Heart right ventricle (tissue), 16 donors: ENCODE measurements at regions not wholly inside any gene's neighbourhood (a gene's known extent, or its start where the extent isn't known, plus 50 kb on each side); places are given as distances from the start of the nearest gene placed in this dataset.
"Not testable (repeated sequence)": the region's sequence is repeated elsewhere in the genome, so short reads cannot be mapped to it uniquely, and the experiment has no call there.

Experiments used
- ATAC-seq, 8 donors: fragments of 200-7000 bp; cut with Tn5 transposase; one replicate each; pipeline ENCODE4 v1.9.1; 2020; ENCODE audit warnings: mild to moderate bottlenecking in 8 of 8, moderate library complexity in 8 of 8, moderate number of reproducible peaks in 1 of 8
- DNase-seq, 2 donors: peaks; one replicate each; pipeline ENCODE4 v3.0.0-alpha.2; 2020
- H3K27ac ChIP-seq, 10 donors: fragments of 200-600 bp; sonication (generic) in 2 of 10; one replicate each; pipeline versions ENCODE4 v1.5.0 to v1.8.0; 2020 to 2022; ENCODE audit warnings: mild to moderate bottlenecking in 3 of 10
- H3K27me3 ChIP-seq, 7 donors: fragments of 200-600 bp; one replicate each; pipeline ENCODE4 v1.8.0; 2021 to 2022; ENCODE audit warnings: mild to moderate bottlenecking in 2 of 7
- H3K36me3 ChIP-seq, 9 donors: fragments of 200-600 bp; sonication (generic) in 1 of 9; one replicate each; pipeline versions ENCODE4 v1.5.0 to v1.8.0; 2020 to 2022; ENCODE audit warnings: mild to moderate bottlenecking in 2 of 9
- H3K4me1 ChIP-seq, 9 donors: fragments of 200-600 bp; sonication (generic) in 1 of 9; one replicate each; pipeline versions ENCODE4 v1.5.0 to v1.8.0; 2020 to 2022; ENCODE audit warnings: mild to moderate bottlenecking in 4 of 9
- H3K4me3 ChIP-seq, 10 donors: fragments of 200-600 bp; sonication (generic) in 2 of 10; one replicate each; pipeline versions ENCODE4 v1.5.0 to v1.8.0; 2020 to 2022; ENCODE audit warnings: mild to moderate bottlenecking in 7 of 10, moderate library complexity in 2 of 10
- H3K9me3 ChIP-seq, 11 donors: fragments of 200-600 bp in 10 of 11; sonication (generic) in 2 of 11; one replicate each; pipeline versions ENCODE4 v1.5.0 to v1.8.0; 2013 to 2022; ENCODE audit warnings: mild to moderate bottlenecking in 2 of 11, control low read depth in 1 of 11, moderate library complexity in 1 of 11
- CTCF ChIP-seq, 9 donors: fragments of 200-600 bp; sonication (generic) in 2 of 9; IDR thresholded peaks; one replicate each; pipeline versions ENCODE4 v1.5.0 to v1.8.0; 2021 to 2022; ENCODE audit warnings: antibody characterized with exemption in 9 of 9, mild to moderate bottlenecking in 5 of 9, moderate library complexity in 1 of 9
- WGBS, 2 donors: extraction: QIAGEN DNeasy Blood & Tissue Kit; methylation state at CpG; one replicate each; pipeline ENCODE4 v1.1.7; 2013; ENCODE audit warnings: inconsistent platforms in 1 of 2; 5-methylcytosine and 5-hydroxymethylcytosine counted together
- intact Hi-C, 10 donors: fragments of 100-400 bp; cut with DNase I; formaldehyde crosslinking; loops; one replicate each; pipeline versions ENCODE4 v1.11.1 to v1.14.2; 2022
- donor health status: Arrhythmogenic right ventricular cardiomyopathy.
- donor health status: ischemic (EF 13 %, LVEDD 7.1; RV severe dilation, severe dysfunction).
- donor health status: healthy with polysubstance abuse.
- donor health status: DM: no; HTN: yes; CAD: no.
- donor health status: DM: no; HTN: no; CAD: no.
- donor health status: ischemic (EF 25% LVEDD 6.9; RV normal size, moderate dysfunction).
- donor health status: ischemic (EF 25% LVEDD 5.7; RV mildly dilated, moderate dysfunction).
- donor health status: healthy.
- donor health status: DM: yes; HTN: yes; CAD: no.
- donor health status: Ischemic cardiomyopathy.
- donor health status: ischemic (EF 35%, LVEDD 5.7; RV mildly dilated, moderate dysfunction).
- donor health status: nonischemic (EF 11% LVEDD 7.7; RV severe dilation, severe dysfunction).
- donor health status: DM: yes; HTN: yes; CAD: no.
- donor health status: PGD.
- donor health status: ischemic (EF 29% LVEDD 5.4; RV normal size, mild dysfunction).
- donor health status: nonischemic (EF 23%, LVEDD 6.1; RV moderate dilation, normal function).

- no peak overlapping the region for H3K4me3 ChIP-seq
- H3K27ac ChIP-seq, result no peak overlapping the region
- H3K4me1 ChIP-seq, result no peaks in the 10 kb centered on the region
- H3K27me3 ChIP-seq, result no peaks in the 10 kb centered on the region
- DNase-seq (no peak), ATAC-seq (no peak)
- peaks cover 0 to 12% (median 0%) of the 10 kb centered on the region in 9 donors for H3K36me3 ChIP-seq
- intact Hi-C loops, result no loop called here
- no peak for TF ChIP-seq CTCF (IDR thresholded peaks at IDR 0.05)
- H3K9me3 ChIP-seq, result peaks cover 0 to 18% (median 0%) of the 10 kb centered on the region in 11 donors
- 95% methylated on average over 3 of the region's 3 CpGs for WGBS, 2 donors
Observed at GRCh38 chr15:92780843-92781242, 119.3 kb upstream of the CHD2 start.

GRCh38 chr15:92781925-92782453 lies 118.1 kb upstream of the CHD2 start:
- ATAC-seq, result peak in 3 of 8 donors; percentile 24 to 76 (median 71)
- no peak for DNase-seq
- peaks cover 0 to 12% (median 0%) of the 10 kb centered on the region in 9 donors for H3K36me3 ChIP-seq
- intact Hi-C loops, result no loop called here
- WGBS, 2 donors, result 74 to 82% methylated on average over 4 of the region's 4 CpGs
- no peak overlapping the region for H3K4me3 ChIP-seq
- H3K27me3 ChIP-seq, result no peaks in the 10 kb centered on the region
- no peak for TF ChIP-seq CTCF (IDR thresholded peaks at IDR 0.05)
- H3K4me1 ChIP-seq, result no peaks in the 10 kb centered on the region
- H3K27ac ChIP-seq, result no peak overlapping the region
- H3K9me3 ChIP-seq, result peaks cover 0 to 18% (median 0%) of the 10 kb centered on the region in 11 donors

DNA sequence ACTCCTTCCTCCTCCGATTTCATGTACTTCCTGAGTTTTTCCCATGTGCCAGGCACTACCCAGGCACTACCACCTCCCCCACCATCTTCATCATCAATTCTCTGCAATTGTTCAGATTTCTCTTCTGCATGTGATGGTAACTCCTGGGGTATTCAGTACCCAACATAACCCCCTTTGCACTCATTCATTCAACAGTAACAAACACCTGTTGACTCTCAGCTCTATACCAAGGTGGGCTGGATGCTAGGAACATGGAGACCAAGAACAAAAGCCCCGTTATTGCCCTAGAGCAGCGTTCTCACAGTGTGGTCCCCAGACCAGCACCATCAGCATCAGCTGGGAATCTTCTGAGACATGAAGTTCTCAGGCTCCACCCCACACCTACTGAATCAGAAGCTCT lies 113.0 kb upstream of the CHD2 start:
- Histone ChIP-seq H3K36me3 (peaks cover 0 to 21% (median 0%) of the 10 kb centered on the region in 9 donors), H3K27ac (no peak overlapping the region), H3K4me3 (no peak overlapping the region), H3K27me3 (no peaks in the 10 kb centered on the region), H3K9me3 (no peaks in the 10 kb centered on the region), H3K4me1 (no peaks in the 10 kb centered on the region)
- ATAC-seq (no peak), DNase-seq (no peak)
- intact Hi-C loops, result no loop called here
- TF ChIP-seq CTCF (IDR thresholded peaks at IDR 0.05), result no peak
- 88 to 90% methylated on average over 3 of the region's 3 CpGs for WGBS, 2 donors

- WGBS, 2 donors, result 93 to 96% methylated on average over 5 of the region's 5 CpGs
Observed at GRCh38 chr15:92788196-92788595, 111.9 kb upstream of the CHD2 start.

GRCh38 chr15:92788793-92789192 lies 111.3 kb upstream of the CHD2 start:
- H3K9me3 ChIP-seq, H3K27ac ChIP-seq, ATAC-seq, H3K4me1 ChIP-seq, H3K4me3 ChIP-seq, H3K27me3 ChIP-seq, DNase-seq, intact Hi-C loops: not testable (repeated sequence)
- WGBS, 2 donors, result 98% methylated on average over 15 of the region's 15 CpGs
- H3K36me3 ChIP-seq, result peaks cover 0 to 19% (median 0%) of the 10 kb centered on the region in 9 donors

More at GRCh38 chr15:92788196-92788595, 111.9 kb upstream of the CHD2 start:
- no peak for TF ChIP-seq CTCF (IDR thresholded peaks at IDR 0.05)
- Histone ChIP-seq H3K9me3 (no peaks in the 10 kb centered on the region), H3K27ac (no peak overlapping the region), H3K27me3 (no peaks in the 10 kb centered on the region), H3K36me3 (peaks cover 0 to 19% (median 0%) of the 10 kb centered on the region in 9 donors), H3K4me3 (no peak overlapping the region), H3K4me1 (no peaks in the 10 kb centered on the region)
- DNase-seq (no peak), ATAC-seq (no peak)
- intact Hi-C loops, result no loop called here
